ENCODE measurements at regions not wholly inside any gene's neighbourhood (a gene's known extent, or its start where the extent isn't known, plus 50 kb on each side); places are given as distances from the start of the nearest gene placed in this dataset.

GRCh38 chr4:53783208-53783859 lies 192.0 kb upstream of the LNX1 start:
- Histone ChIP-seq H2AFZ (ENCODE audit: low read length) (no peak overlapping the region), H3K9me3 (replicated peaks; ENCODE audit: insufficient read depth, low read length) (no peaks in the 10 kb centered on the region), H3K4me1 (ENCODE audit: low read length) (no peaks in the 10 kb centered on the region), H3F3A (ENCODE audit: insufficient read depth, low read length) (no peaks in the 10 kb centered on the region), H3K27ac (ENCODE audit: low read length) (no peak overlapping the region), H3K4me3 (ENCODE audit: low read length) (no peak overlapping the region), H3K4me2 (ENCODE audit: low read depth, low read length) (no peak overlapping the region), H4K20me1 (ENCODE audit: insufficient read depth, low read length) (no peaks in the 10 kb centered on the region), H3K79me2 (ENCODE audit: low read length) (no peaks in the 10 kb centered on the region), H3K9me2 (replicated peaks; ENCODE audit: insufficient read depth, low read length) (no peaks in the 10 kb centered on the region), H3K9ac (ENCODE audit: low read length) (no peak overlapping the region), H3K27me3 (replicated peaks; ENCODE audit: insufficient read depth, low read length) (no peaks in the 10 kb centered on the region), H3K36me3 (replicated peaks; ENCODE audit: insufficient read depth, low read length) (no peaks in the 10 kb centered on the region)
- no peak for TF ChIP-seq EZH2phosphoT487 (IDR thresholded peaks at IDR 0.05; ENCODE audit: low read length)
- no peak for TF ChIP-seq EZH2 (optimal IDR thresholded peaks at IDR 0.05; ENCODE audit: low read depth, low read length)
- no peak for TF ChIP-seq CTCF (IDR thresholded peaks at IDR 0.05; ENCODE audit: low read length)
- no peak for DNase-seq

GRCh38 chr4:53782458-53782845 lies 191.2 kb upstream of the LNX1 start:
- no peaks in the 10 kb centered on the region for H3F3A ChIP-seq (ENCODE audit: insufficient read depth, low read length)
- no peak overlapping the region for H3K9ac ChIP-seq (ENCODE audit: low read length)
- no peak overlapping the region for H2AFZ ChIP-seq (ENCODE audit: low read length)
- no peaks in the 10 kb centered on the region for H3K79me2 ChIP-seq (ENCODE audit: low read length)
- no peak overlapping the region for H3K4me2 ChIP-seq (ENCODE audit: low read depth, low read length)
- DNase-seq, result no peak
- no peaks in the 10 kb centered on the region for H3K27me3 ChIP-seq (replicated peaks; ENCODE audit: insufficient read depth, low read length)
- H3K27ac ChIP-seq (ENCODE audit: low read length), result no peak overlapping the region
- H3K4me3 ChIP-seq (ENCODE audit: low read length), result no peak overlapping the region
- H3K9me3 ChIP-seq (replicated peaks; ENCODE audit: insufficient read depth, low read length), result no peaks in the 10 kb centered on the region
- no peaks in the 10 kb centered on the region for H3K4me1 ChIP-seq (ENCODE audit: low read length)
- no peaks in the 10 kb centered on the region for H3K36me3 ChIP-seq (replicated peaks; ENCODE audit: insufficient read depth, low read length)
- TF ChIP-seq EZH2 (optimal IDR thresholded peaks at IDR 0.05; ENCODE audit: low read depth, low read length) (no peak), CTCF (IDR thresholded peaks at IDR 0.05; ENCODE audit: low read length) (no peak), EZH2phosphoT487 (IDR thresholded peaks at IDR 0.05; ENCODE audit: low read length) (no peak)
- no peaks in the 10 kb centered on the region for H4K20me1 ChIP-seq (ENCODE audit: insufficient read depth, low read length)
- no peaks in the 10 kb centered on the region for H3K9me2 ChIP-seq (replicated peaks; ENCODE audit: insufficient read depth, low read length)

- Histone ChIP-seq H2AFZ (ENCODE audit: low read length) (no peak overlapping the region), H3K4me1 (ENCODE audit: low read length) (no peaks in the 10 kb centered on the region)
- DNase-seq, result no peak
Observed at GRCh38 chr4:53781629-53782457, 190.6 kb upstream of the LNX1 start.

More at GRCh38 chr4:53781629-53782457, 190.6 kb upstream of the LNX1 start:
- Histone ChIP-seq H3K4me2 (ENCODE audit: low read depth, low read length) (no peak overlapping the region), H3K79me2 (ENCODE audit: low read length) (no peaks in the 10 kb centered on the region), H3K9me3 (replicated peaks; ENCODE audit: insufficient read depth, low read length) (no peaks in the 10 kb centered on the region), H3K9me2 (replicated peaks; ENCODE audit: insufficient read depth, low read length) (no peaks in the 10 kb centered on the region), H3K36me3 (replicated peaks; ENCODE audit: insufficient read depth, low read length) (no peaks in the 10 kb centered on the region), H3K9ac (ENCODE audit: low read length) (no peak overlapping the region), H3K27ac (ENCODE audit: low read length) (no peak overlapping the region), H3F3A (ENCODE audit: insufficient read depth, low read length) (no peaks in the 10 kb centered on the region), H4K20me1 (ENCODE audit: insufficient read depth, low read length) (no peaks in the 10 kb centered on the region), H3K27me3 (replicated peaks; ENCODE audit: insufficient read depth, low read length) (no peaks in the 10 kb centered on the region), H3K4me3 (ENCODE audit: low read length) (no peak overlapping the region)
- TF ChIP-seq EZH2phosphoT487 (IDR thresholded peaks at IDR 0.05; ENCODE audit: low read length), result no peak
- TF ChIP-seq EZH2 (optimal IDR thresholded peaks at IDR 0.05; ENCODE audit: low read depth, low read length), result no peak
- no peak for TF ChIP-seq CTCF (IDR thresholded peaks at IDR 0.05; ENCODE audit: low read length)
